RWPE1 (cell line): ENCODE measurements at regions not wholly inside any gene's neighbourhood (a gene's known extent, or its start where the extent isn't known, plus 50 kb on each side); places are given as distances from the start of the nearest gene placed in this dataset.

Experiments used
- CTCF ChIA-PET: fragments of 350-600 bp; sonication (Branson Sonifier 250); formaldehyde crosslinking; extraction: SDS; loops from one replicate; lab custom pipeline; 2021; lab: Yijun Ruan, JAX
- POLR2A ChIA-PET: fragments of 400-600 bp; formaldehyde crosslinking; extraction: SDS; loops from one replicate; lab custom pipeline; 2020; ENCODE audit warnings: antibody characterized with exemption; ENCODE audit not compliant: low non-redundant PET; lab: Yijun Ruan, JAX
- DNase-seq: peaks from one replicate; pipeline ENCODE4 v3.0.0; 2012; ENCODE audit warnings: low spot score
- H3K27ac ChIP-seq: fragments of 450-650 bp; 2 replicates; pipeline ENCODE4 v1.5.1; 2017
- TF ChIP-seq, protein P1 (sequence below): fragments of 450-650 bp; conservative IDR thresholded peaks from 2 replicates; pipeline ENCODE4 v1.5.1; 2017; ENCODE audit warnings: low read depth, mild to moderate bottlenecking

DNA sequence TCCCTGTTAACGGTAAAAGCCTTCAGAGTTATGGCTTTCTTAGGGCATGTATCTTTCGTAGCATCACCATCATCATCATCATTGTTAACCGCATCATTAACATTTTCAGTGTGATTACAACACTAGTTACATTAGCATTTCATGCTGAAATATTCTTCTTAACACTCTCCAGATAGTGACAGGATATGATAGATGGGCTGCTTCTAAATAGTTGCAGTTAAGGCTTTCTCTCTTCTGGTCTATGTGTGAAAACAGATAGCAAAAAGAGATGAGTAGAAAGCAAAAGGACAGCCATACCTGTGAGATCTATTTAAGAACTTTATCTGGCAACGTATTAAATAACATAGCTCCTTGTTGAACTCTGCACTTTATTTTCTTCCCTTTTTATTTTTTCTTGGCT is 1069.8 kb downstream of the ADGRL3 start:
- CTCF ChIA-PET = no interaction called here

DNA sequence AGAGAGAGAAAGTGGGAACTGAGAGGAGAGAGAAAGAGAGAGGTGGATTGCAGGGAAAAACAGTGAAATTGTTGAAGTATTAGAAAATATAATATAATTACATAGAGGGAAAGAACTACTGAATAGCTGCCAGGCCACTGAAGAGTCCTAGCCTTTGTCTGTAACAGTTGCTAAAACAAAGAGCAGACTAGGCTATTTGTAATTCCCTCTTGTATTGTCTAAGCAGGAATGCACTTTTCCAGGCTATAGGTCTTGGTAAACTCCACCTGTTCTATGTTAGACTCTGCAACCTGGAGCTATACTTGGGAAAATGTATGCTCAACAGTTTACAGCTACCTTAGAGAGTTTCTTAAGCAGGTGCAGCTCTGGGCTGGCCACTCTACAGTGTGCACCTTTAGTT is 1063.3 kb downstream of the ADGRL3 start:
- POLR2A ChIA-PET = no interaction called here
- TF ChIP-seq, protein P1, sequence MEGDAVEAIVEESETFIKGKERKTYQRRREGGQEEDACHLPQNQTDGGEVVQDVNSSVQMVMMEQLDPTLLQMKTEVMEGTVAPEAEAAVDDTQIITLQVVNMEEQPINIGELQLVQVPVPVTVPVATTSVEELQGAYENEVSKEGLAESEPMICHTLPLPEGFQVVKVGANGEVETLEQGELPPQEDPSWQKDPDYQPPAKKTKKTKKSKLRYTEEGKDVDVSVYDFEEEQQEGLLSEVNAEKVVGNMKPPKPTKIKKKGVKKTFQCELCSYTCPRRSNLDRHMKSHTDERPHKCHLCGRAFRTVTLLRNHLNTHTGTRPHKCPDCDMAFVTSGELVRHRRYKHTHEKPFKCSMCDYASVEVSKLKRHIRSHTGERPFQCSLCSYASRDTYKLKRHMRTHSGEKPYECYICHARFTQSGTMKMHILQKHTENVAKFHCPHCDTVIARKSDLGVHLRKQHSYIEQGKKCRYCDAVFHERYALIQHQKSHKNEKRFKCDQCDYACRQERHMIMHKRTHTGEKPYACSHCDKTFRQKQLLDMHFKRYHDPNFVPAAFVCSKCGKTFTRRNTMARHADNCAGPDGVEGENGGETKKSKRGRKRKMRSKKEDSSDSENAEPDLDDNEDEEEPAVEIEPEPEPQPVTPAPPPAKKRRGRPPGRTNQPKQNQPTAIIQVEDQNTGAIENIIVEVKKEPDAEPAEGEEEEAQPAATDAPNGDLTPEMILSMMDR = no peak
- CTCF ChIA-PET = no interaction called here

More for the DNA sequence above, 1069.8 kb downstream of the ADGRL3 start:
- TF ChIP-seq, protein P1 = no peak
- POLR2A ChIA-PET = no interaction called here
- H3K27ac ChIP-seq = no peak overlapping the region
- no peak for DNase-seq

DNA sequence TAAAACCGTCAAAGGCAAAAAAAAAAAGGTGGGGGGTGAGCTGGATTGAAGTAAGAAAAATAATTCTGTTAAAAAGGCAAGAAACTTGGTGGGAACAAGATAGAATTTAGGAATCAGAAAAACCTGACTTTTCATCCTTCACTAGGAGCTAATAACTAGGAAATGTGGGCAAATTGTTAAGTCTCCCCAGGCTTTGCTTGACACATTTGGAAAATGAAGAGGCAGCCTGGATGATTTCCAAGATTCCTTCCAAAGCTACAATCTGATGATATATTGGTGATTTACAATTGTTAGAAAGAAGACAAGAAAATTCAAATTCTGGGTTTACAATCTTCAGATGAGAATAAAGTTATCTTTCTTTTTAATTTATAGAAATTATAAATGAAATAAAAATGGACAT is 1062.5 kb downstream of the ADGRL3 start:
- CTCF ChIA-PET = no interaction called here
- TF ChIP-seq, protein P1 = no peak
- POLR2A ChIA-PET = no interaction called here
- no peak for DNase-seq
- no peak overlapping the region for H3K27ac ChIP-seq

More for the DNA sequence above, 1063.3 kb downstream of the ADGRL3 start:
- no peak for DNase-seq
- H3K27ac ChIP-seq = no peak overlapping the region

DNA sequence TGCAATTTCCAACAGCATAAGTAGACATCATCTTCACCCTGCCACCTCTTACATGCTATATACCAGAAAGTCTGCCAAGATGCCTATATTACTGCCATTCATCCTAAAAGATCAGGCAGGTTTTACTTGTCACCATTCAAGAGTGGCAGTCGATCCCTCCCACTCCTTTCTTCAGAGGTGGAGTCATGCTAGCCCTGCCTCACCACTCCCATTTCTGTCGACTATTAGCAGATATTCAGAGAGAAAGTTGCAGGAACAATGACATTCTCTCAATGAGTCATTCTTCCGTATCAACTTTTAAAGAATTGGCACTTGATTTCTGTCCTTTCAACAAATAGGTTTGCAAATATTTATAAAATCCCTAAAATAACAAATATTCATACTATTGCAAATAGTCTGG is 1060.1 kb downstream of the ADGRL3 start:
- CTCF ChIA-PET = no interaction called here
- TF ChIP-seq, protein P1 = no peak
- POLR2A ChIA-PET = no interaction called here
- H3K27ac ChIP-seq = no peak overlapping the region
- DNase-seq = peak; percentile 3

DNA sequence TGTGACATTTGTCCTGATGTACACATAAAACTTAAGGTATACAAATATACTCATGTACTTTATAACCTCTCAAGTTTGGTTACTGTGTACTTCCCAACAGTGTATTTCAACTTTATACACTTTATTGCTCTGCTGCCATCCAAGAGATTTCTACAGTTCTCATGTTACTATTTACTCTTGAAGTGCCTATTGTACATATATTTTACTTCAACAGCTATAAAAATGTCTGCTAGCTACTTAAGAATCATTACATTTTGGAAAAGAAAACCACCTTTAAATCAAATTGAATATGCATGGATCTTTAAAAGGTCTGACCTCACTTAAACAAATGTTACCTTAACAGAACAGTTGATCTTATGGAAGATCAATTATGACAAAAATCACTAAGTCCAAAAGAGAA is 1056.4 kb downstream of the ADGRL3 start:
- no peak for DNase-seq
- H3K27ac ChIP-seq = no peak overlapping the region
- ChIA-PET CTCF (no interaction called here), POLR2A (no interaction called here)
- TF ChIP-seq, protein P1 = no peak

DNA sequence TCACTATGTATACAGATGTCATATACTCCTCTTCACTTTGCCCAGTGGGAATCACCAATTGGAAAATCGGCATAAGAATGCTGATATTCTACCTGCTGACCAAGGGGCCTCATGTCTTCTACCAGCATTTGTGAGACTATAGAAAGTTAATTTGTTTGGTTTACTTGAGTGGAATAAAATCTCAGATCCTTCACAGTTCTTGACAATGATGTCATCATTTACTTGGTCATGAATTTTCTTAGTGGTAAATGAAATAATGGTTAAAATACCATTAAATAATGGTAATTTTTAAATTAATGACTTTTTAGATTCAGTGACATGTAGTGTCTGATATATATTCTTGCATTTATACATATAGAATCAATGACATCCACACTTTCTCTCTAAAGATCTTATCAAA is 1052.6 kb downstream of the ADGRL3 start:
- no peak for DNase-seq
- TF ChIP-seq, protein P1 = no peak
- no peak overlapping the region for H3K27ac ChIP-seq
- ChIA-PET CTCF (no interaction called here), POLR2A (no interaction called here)

DNA sequence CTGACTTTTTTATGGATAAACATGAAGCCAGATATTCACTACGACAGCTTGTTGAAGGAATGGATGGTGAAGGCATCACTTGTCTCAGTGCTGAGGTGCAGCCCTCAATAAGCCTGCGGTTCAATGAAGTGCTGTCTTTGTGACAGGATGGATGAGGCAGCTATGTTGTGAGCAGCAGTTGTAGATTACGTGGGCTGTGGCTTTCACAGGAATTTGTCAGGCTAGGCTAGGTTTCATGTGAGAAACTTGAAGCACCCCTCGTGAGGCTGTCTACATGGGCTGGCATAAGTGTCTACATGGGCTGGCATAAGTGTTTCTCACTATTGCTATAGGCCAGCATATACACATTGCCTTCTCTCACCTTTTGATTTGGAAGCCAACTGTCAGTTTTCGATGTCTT is 1050.0 kb downstream of the ADGRL3 start:
- POLR2A ChIA-PET = no interaction called here
- CTCF ChIA-PET = no interaction called here
- no peak for DNase-seq
- no peak overlapping the region for H3K27ac ChIP-seq
- TF ChIP-seq, protein P1 = no peak
